Breast epithelium (tissue), 3 donors: ENCODE measurements at regions not wholly inside any gene's neighbourhood (a gene's known extent, or its start where the extent isn't known, plus 50 kb on each side); places are given as distances from the start of the nearest gene placed in this dataset.

Source experiments
- POLR2A ChIP-seq: fragments of 450-650 bp; IDR thresholded peaks from one replicate; pipeline ENCODE4 v1.6.1; 2016; ENCODE audit warnings: antibody characterized with exemption, mild to moderate bottlenecking, moderate library complexity
- POLR2AphosphoS5 ChIP-seq, 3 donors: sonication (generic); formaldehyde crosslinking; IDR thresholded peaks; one replicate each; pipeline ENCODE4 v1.6.1; 2017; ENCODE audit warnings: antibody characterized with exemption in 3 of 3
- TF ChIP-seq, protein P1 (sequence below), 3 donors: fragments of 450-650 bp; IDR thresholded peaks; one replicate each; pipeline ENCODE4 v1.5.1; 2016 to 2017; ENCODE audit warnings: antibody characterized with exemption in 3 of 3, mild to moderate bottlenecking in 3 of 3, moderate library complexity in 3 of 3

DNA sequence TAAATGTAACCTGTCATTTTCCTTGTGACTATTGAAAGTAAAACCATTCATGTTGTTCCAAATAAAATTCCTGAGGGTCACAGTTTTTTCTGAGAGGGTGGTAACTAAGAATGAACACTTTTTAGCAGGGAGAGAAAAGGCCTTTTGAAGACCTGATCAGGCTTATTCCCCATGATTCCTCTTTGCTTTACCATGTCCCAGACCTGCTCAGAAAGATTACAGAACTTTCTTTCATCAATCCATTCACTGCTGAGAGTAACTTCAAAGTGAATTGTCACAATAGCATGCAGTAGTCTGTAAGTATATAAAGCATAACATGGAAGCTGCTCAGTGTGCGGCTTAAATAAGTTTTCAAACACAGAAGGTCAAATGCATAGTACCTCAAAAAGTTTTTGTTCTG, 201.5 kb upstream of the COL11A1 start:
- TF ChIP-seq, protein P1, sequence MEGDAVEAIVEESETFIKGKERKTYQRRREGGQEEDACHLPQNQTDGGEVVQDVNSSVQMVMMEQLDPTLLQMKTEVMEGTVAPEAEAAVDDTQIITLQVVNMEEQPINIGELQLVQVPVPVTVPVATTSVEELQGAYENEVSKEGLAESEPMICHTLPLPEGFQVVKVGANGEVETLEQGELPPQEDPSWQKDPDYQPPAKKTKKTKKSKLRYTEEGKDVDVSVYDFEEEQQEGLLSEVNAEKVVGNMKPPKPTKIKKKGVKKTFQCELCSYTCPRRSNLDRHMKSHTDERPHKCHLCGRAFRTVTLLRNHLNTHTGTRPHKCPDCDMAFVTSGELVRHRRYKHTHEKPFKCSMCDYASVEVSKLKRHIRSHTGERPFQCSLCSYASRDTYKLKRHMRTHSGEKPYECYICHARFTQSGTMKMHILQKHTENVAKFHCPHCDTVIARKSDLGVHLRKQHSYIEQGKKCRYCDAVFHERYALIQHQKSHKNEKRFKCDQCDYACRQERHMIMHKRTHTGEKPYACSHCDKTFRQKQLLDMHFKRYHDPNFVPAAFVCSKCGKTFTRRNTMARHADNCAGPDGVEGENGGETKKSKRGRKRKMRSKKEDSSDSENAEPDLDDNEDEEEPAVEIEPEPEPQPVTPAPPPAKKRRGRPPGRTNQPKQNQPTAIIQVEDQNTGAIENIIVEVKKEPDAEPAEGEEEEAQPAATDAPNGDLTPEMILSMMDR (IDR thresholded peaks at IDR 0.05): no peak
- no peak for TF ChIP-seq POLR2A
- no peak for TF ChIP-seq POLR2AphosphoS5 (IDR thresholded peaks at IDR 0.05)
